Prostate gland (tissue), 2 donors: ENCODE measurements at regions not wholly inside any gene's neighbourhood (a gene's known extent, or its start where the extent isn't known, plus 50 kb on each side); places are given as distances from the start of the nearest gene placed in this dataset.

ENCODE experiments used
- DNase-seq: peaks from one replicate; pipeline ENCODE4 v3.0.0-alpha.2; 2019; ENCODE audit warnings: low spot score
- H3K27ac ChIP-seq, 2 donors: fragments of 200-600 bp; sonication (generic); 2 replicates each; pipeline ENCODE4 v1.5.1; 2017 to 2019
- H3K27me3 ChIP-seq: fragments of 200-600 bp; sonication (generic); replicated peaks from 2 replicates; pipeline ENCODE4 v1.5.1; 2019; ENCODE audit not compliant: insufficient read depth
- H3K36me3 ChIP-seq, 2 donors: fragments of 200-600 bp; sonication (generic); 1 replicate in 1 of 2; 2 replicates in 1 of 2; pipeline versions ENCODE4 v1.5.1 to v1.8.1; 2017 to 2019
- H3K4me1 ChIP-seq: fragments of 200-600 bp; sonication (generic); replicated peaks from 2 replicates; pipeline ENCODE4 v1.5.1; 2019
- H3K4me3 ChIP-seq, 2 donors: fragments of 200-600 bp; sonication (generic); 2 replicates each; pipeline ENCODE4 v1.5.1; 2017 to 2019
- H3K9me3 ChIP-seq: fragments of 200-600 bp; sonication (generic); 2 replicates; pipeline ENCODE4 v1.5.1; 2017
- CTCF ChIP-seq, 4 experiments: fragments of 200-600 bp in 2 of 4; fragments of 450-650 bp in 2 of 4; sonication (generic) in 2 of 4; IDR thresholded peaks; 1 replicate in 3 of 4; 2 replicates in 1 of 4; pipeline ENCODE4 v1.5.1; 2016 to 2019; ENCODE audit warnings: antibody characterized with exemption in 4 of 4, mild to moderate bottlenecking in 2 of 4, moderate library complexity in 2 of 4
- POLR2A ChIP-seq: fragments of 450-650 bp; IDR thresholded peaks from one replicate; pipeline ENCODE4 v1.6.1; 2016; ENCODE audit warnings: antibody characterized with exemption, mild to moderate bottlenecking
- POLR2AphosphoS5 ChIP-seq: sonication (generic); formaldehyde crosslinking; IDR thresholded peaks from one replicate; pipeline ENCODE4 v1.6.1; 2017; ENCODE audit warnings: antibody characterized with exemption
- WGBS: methylation state at CpG from one replicate; pipeline ENCODE4 v1.1.5; 2018; 5-methylcytosine and 5-hydroxymethylcytosine counted together
- intact Hi-C: fragments of 100-400 bp; cut with DNase I; formaldehyde crosslinking; loops from one replicate; pipeline ENCODE4 v1.14.2; 2022

DNA sequence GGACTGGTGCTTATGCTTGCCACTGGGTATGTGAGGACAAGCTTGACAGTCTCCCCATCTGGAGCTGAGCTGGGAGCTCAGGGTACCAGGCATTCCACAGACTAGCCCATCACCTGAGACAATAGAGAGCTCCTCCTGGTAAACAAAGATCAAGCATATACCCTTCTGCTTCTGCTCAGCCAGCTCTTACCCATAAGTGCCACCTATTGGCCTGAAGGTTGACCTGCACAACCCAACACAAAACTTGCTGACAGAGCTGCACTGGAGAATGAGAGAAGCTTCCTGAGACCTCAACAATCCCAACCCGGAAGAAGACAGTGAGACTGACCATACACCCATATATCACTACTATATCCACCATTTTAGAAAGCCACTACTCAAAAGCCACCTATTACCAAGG is 1049.2 kb upstream of the INTU start:
- no peak for DNase-seq
- 67% methylated on average over 1 of the region's 1 CpG for WGBS
- Histone ChIP-seq H3K36me3 (no peaks in the 10 kb centered on the region), H3K4me3 (no peak overlapping the region), H3K9me3 (no peaks in the 10 kb centered on the region), H3K27ac (no peak overlapping the region), H3K27me3 (no peaks in the 10 kb centered on the region), H3K4me1 (no peaks in the 10 kb centered on the region)
- intact Hi-C loops: no loop called here
- no peak for TF ChIP-seq POLR2AphosphoS5
- no peak for TF ChIP-seq POLR2A
- TF ChIP-seq CTCF (IDR thresholded peaks at IDR 0.05): no peak

GRCh38 chr4:126591583-126591982 is 1041.2 kb upstream of the INTU start:
- Histone ChIP-seq H3K27me3 (no peaks in the 10 kb centered on the region), H3K27ac (no peak overlapping the region), H3K36me3 (no peaks in the 10 kb centered on the region), H3K4me3 (no peak overlapping the region), H3K9me3 (no peaks in the 10 kb centered on the region), H3K4me1 (no peaks in the 10 kb centered on the region)
- intact Hi-C loops: no loop called here
- TF ChIP-seq CTCF (IDR thresholded peaks at IDR 0.05): no peak
- no peak for TF ChIP-seq POLR2A
- no peak for TF ChIP-seq POLR2AphosphoS5
- no peak for DNase-seq

- WGBS: 44% methylated on average over 3 of the region's 3 CpGs
- peak in 1 of 4 experiments; percentile 17 for TF ChIP-seq CTCF (IDR thresholded peaks at IDR 0.05)
- TF ChIP-seq POLR2A: no peak
- intact Hi-C loops: no loop called here
These were observed 1040.7 kb upstream of the INTU start for GRCh38 chr4:126592088-126592487.

GRCh38 chr4:126593626-126594025 is 1039.1 kb upstream of the INTU start:
- TF ChIP-seq POLR2AphosphoS5: no peak
- no peak for TF ChIP-seq CTCF (IDR thresholded peaks at IDR 0.05)
- TF ChIP-seq POLR2A: no peak
- WGBS: 96% methylated on average over 2 of the region's 2 CpGs
- H3K4me1 ChIP-seq: no peaks in the 10 kb centered on the region

More at GRCh38 chr4:126592088-126592487, 1040.7 kb upstream of the INTU start:
- Histone ChIP-seq H3K4me3 (no peak overlapping the region), H3K9me3 (no peaks in the 10 kb centered on the region), H3K27ac (no peak overlapping the region), H3K4me1 (no peaks in the 10 kb centered on the region), H3K36me3 (no peaks in the 10 kb centered on the region), H3K27me3 (no peaks in the 10 kb centered on the region)
- no peak for DNase-seq

DNA sequence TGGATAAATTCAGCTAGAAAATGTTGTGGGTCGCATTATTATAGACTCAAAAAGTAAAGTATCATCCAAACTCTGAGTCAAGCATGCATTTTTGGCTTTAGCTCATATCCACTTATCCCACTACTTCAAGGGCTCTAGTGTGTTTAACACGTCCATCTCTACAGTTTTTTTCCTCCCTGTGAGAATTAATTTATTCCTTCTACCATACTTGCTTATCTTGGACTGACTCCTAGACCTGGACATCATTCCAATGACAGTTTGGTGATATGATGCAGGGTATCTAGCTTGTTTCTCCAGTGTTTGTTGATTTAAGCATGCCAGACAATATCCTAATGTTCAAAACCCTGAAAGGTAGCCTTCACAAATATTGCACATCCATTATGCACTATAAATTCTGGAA is 1037.1 kb upstream of the INTU start:
- no peaks in the 10 kb centered on the region for H3K4me1 ChIP-seq
- H3K9me3 ChIP-seq: no peaks in the 10 kb centered on the region
- TF ChIP-seq CTCF (IDR thresholded peaks at IDR 0.05): no peak
- TF ChIP-seq POLR2AphosphoS5: no peak
- no peak for TF ChIP-seq POLR2A
- intact Hi-C loops: no loop called here
- no peaks in the 10 kb centered on the region for H3K27me3 ChIP-seq
- H3K36me3 ChIP-seq: no peaks in the 10 kb centered on the region
- H3K27ac ChIP-seq: no peak overlapping the region
- no peak for DNase-seq
- WGBS: 60% methylated on average over 2 of the region's 2 CpGs
- H3K4me3 ChIP-seq: no peak overlapping the region

More at GRCh38 chr4:126593626-126594025, 1039.1 kb upstream of the INTU start:
- intact Hi-C loops: no loop called here
- Histone ChIP-seq H3K27ac (no peak overlapping the region), H3K4me3 (no peak overlapping the region), H3K9me3 (no peaks in the 10 kb centered on the region), H3K27me3 (no peaks in the 10 kb centered on the region), H3K36me3 (no peaks in the 10 kb centered on the region)
- no peak for DNase-seq
